Activated naive CD4-positive, alpha-beta T cell treated with anti-CD3 and anti-CD28 coated beads, Interleukin-2, amount 50 U/mL, for 24 hours (primary cell): ENCODE measurements at regions not wholly inside any gene's neighbourhood (a gene's known extent, or its start where the extent isn't known, plus 50 kb on each side); places are given as distances from the start of the nearest gene placed in this dataset.

ENCODE experiments used
- H3K27ac Mint-ChIP-seq: one replicate; pipeline ENCODE4 v1.8.0; 2021; ENCODE audit warnings: mild to moderate bottlenecking, mixed read lengths
- H3K27me3 Mint-ChIP-seq: one replicate; pipeline ENCODE4 v1.8.0; 2021; ENCODE audit warnings: mixed read lengths
- H3K36me3 Mint-ChIP-seq: one replicate; pipeline ENCODE4 v1.8.0; 2021; ENCODE audit warnings: mixed read lengths
- H3K4me1 Mint-ChIP-seq: one replicate; pipeline ENCODE4 v1.8.0; 2021; ENCODE audit warnings: mixed read lengths
- H3K4me3 Mint-ChIP-seq: one replicate; pipeline ENCODE4 v1.8.0; 2021; ENCODE audit warnings: mild to moderate bottlenecking, mixed read lengths
- H3K9me3 Mint-ChIP-seq: one replicate; pipeline ENCODE4 v1.8.0; 2021; ENCODE audit warnings: mixed read lengths

DNA sequence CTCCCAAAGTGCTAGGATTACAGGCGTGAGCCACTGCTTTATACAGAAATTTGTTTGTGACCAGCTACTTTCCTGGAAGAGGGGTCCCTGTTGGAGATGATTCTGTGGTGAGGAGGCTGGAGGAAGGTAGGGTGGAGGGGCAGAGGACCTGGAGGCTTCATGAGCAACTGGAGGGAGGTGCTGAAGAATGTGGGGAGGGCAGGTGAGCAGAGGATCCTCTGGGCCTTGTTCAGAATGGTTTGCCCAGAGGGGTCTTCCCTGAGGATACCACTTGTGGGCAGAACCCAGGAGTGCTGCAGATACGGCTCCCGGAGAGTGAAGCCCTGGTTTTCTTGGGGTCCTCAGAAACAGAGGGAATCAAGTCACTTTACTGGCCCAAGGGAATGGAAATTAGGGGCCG is 67.2 kb upstream of the WDR26 start:
- H3K36me3 Mint-ChIP-seq, result no peaks in the 10 kb centered on the region
- H3K27ac Mint-ChIP-seq, result no peak overlapping the region
- H3K4me3 Mint-ChIP-seq, result no peak overlapping the region
- H3K27me3 Mint-ChIP-seq, result no peaks in the 10 kb centered on the region
- H3K9me3 Mint-ChIP-seq, result peaks cover 2% of the 10 kb centered on the region
- peaks cover 37% of the 10 kb centered on the region for H3K4me1 Mint-ChIP-seq

- Mint-ChIP-seq H3K27ac (no peak overlapping the region), H3K9me3 (no peaks in the 10 kb centered on the region), H3K4me1 (peaks cover 29% of the 10 kb centered on the region), H3K36me3 (no peaks in the 10 kb centered on the region), H3K4me3 (no peak overlapping the region), H3K27me3 (no peaks in the 10 kb centered on the region)
Measured at GRCh38 chr1:224502459-224503160, 68.0 kb upstream of the WDR26 start.

GRCh38 chr1:224503161-224504118 is 68.8 kb upstream of the WDR26 start:
- Mint-ChIP-seq H3K27ac (no peak overlapping the region), H3K36me3 (no peaks in the 10 kb centered on the region), H3K4me3 (no peak overlapping the region), H3K27me3 (no peaks in the 10 kb centered on the region), H3K4me1 (peaks cover 21% of the 10 kb centered on the region), H3K9me3 (no peaks in the 10 kb centered on the region)

- H3K27ac Mint-ChIP-seq, result peak overlapping the region; percentile 17
- H3K9me3 Mint-ChIP-seq, result no peaks in the 10 kb centered on the region
- no peak overlapping the region for H3K4me3 Mint-ChIP-seq
- H3K4me1 Mint-ChIP-seq, result peaks cover 12% of the 10 kb centered on the region
- H3K36me3 Mint-ChIP-seq, result no peaks in the 10 kb centered on the region
- H3K27me3 Mint-ChIP-seq, result no peaks in the 10 kb centered on the region
Measured at GRCh38 chr1:224504297-224505041, 69.9 kb upstream of the WDR26 start.

- Mint-ChIP-seq H3K27ac (no peak overlapping the region), H3K4me3 (no peak overlapping the region), H3K4me1 (peaks cover 11% of the 10 kb centered on the region), H3K9me3 (no peaks in the 10 kb centered on the region), H3K27me3 (no peaks in the 10 kb centered on the region), H3K36me3 (no peaks in the 10 kb centered on the region)
Measured at GRCh38 chr1:224505454-224506093, 71.0 kb upstream of the WDR26 start.

- no peak overlapping the region for H3K4me3 Mint-ChIP-seq
- peaks cover 4% of the 10 kb centered on the region for H3K4me1 Mint-ChIP-seq
- H3K9me3 Mint-ChIP-seq, result no peaks in the 10 kb centered on the region
- no peaks in the 10 kb centered on the region for H3K36me3 Mint-ChIP-seq
- H3K27ac Mint-ChIP-seq, result no peak overlapping the region
- no peaks in the 10 kb centered on the region for H3K27me3 Mint-ChIP-seq
Measured at GRCh38 chr1:224506141-224506814, 71.7 kb upstream of the WDR26 start.

DNA sequence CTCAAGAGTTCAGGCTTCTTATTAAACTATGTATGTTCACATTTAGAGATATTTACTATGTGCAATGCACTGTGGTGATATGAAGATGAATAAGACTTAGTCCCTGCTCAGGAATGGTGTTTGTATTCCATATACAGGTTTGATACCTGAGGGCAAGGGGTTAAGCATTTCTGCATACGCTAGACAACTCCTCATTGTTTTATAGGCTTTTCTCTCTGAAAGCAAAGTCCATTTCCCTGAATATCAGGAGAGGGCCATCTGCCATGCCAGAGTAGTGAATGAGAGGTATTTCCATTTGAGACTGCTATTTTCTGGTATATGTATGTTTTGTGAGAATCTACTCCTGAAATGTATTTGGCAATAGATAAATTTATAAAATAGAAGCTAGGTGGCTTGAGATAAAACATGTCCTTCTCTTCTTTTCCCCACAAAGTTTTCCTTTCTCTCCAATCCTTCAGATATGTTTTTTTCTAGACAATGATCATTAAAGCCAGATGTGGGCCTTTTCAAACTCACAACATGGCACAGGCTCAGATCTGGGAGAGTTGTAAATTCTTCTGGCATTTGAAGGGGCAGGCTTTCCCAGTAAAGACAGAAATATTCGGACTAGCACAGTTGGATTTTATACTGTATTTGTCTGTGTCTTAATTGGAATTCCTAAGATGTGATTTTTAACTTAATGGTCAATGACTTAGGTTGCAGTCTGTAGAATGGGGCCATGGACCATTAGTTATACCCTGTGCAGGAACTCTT is 73.3 kb upstream of the WDR26 start:
- H3K27ac Mint-ChIP-seq, result no peak overlapping the region
- peaks cover 4% of the 10 kb centered on the region for H3K4me1 Mint-ChIP-seq
- H3K27me3 Mint-ChIP-seq, result no peaks in the 10 kb centered on the region
- no peaks in the 10 kb centered on the region for H3K36me3 Mint-ChIP-seq
- H3K9me3 Mint-ChIP-seq, result no peaks in the 10 kb centered on the region
- H3K4me3 Mint-ChIP-seq, result no peak overlapping the region

- H3K36me3 Mint-ChIP-seq, result no peaks in the 10 kb centered on the region
- peaks cover 7% of the 10 kb centered on the region for H3K4me1 Mint-ChIP-seq
- no peak overlapping the region for H3K27ac Mint-ChIP-seq
- no peaks in the 10 kb centered on the region for H3K27me3 Mint-ChIP-seq
- no peak overlapping the region for H3K4me3 Mint-ChIP-seq
- H3K9me3 Mint-ChIP-seq, result no peaks in the 10 kb centered on the region
Measured at GRCh38 chr1:224509907-224510306, 75.3 kb upstream of the WDR26 start.

DNA sequence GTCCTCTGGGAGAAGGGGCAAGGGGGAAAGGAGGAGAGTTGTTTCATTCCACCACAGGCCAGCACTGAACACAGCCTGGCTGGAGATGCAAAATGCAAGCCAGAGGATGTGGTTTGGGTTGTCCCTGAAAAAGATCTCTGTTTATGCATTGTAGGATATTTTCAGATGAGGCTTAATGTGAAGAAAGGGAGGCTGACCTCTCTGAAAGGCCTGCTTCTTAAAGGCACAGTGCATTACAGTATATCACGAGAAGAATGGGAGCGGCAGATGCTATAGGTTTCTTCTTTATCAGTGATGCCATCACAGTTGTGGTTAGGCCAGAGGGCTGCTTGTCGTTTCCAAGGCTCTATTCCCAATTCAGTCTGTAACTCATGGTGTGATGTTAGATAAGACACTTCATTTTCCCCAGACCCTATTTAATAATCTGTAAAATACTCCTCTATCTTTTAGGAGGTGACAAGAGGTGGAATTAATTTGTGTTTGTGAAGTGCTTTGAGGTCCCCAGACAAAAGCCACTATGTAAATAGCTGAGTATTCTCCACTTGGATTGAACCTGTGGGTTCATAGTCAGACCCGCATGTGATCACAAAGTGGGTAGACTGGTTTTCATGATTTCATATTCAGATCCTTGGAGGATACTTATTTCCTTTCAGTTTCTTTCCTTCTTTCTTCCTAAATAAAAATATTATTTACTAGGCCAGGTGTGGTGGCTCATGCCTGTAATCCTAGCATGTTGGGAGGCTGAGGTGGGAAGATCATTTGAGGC is 76.5 kb upstream of the WDR26 start:
- H3K36me3 Mint-ChIP-seq, result no peaks in the 10 kb centered on the region
- H3K4me1 Mint-ChIP-seq, result peaks cover 7% of the 10 kb centered on the region
- no peak overlapping the region for H3K27ac Mint-ChIP-seq
- no peaks in the 10 kb centered on the region for H3K27me3 Mint-ChIP-seq
- no peaks in the 10 kb centered on the region for H3K9me3 Mint-ChIP-seq
- no peak overlapping the region for H3K4me3 Mint-ChIP-seq

DNA sequence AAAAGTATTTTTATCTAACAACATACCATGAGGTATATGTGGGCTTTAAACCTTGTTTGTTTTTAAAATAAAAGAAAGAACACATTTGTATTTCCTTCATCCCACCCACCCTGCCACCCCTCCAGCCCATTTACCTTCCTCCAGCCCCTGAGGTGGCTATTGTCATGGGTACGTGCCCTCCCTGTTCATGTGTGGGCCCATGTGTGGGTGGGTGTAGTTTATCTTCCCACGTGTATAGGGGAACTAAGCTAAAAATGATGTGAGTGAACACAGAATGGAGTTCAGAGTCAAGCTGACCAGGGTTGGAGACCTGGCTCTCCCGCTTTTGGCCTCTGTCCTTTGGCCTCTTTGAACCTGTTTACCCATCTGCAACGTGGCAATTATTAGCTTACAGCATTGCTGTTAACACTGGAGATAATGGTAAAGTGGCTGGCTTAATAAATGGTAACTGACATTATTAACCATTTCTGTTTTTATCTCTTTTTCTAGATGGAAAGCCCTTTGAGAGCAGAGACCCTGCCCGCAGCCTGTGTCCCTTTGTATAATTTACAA is 78.1 kb upstream of the WDR26 start:
- Mint-ChIP-seq H3K27ac (no peak overlapping the region), H3K9me3 (no peaks in the 10 kb centered on the region), H3K4me3 (no peak overlapping the region), H3K27me3 (no peaks in the 10 kb centered on the region), H3K36me3 (no peaks in the 10 kb centered on the region), H3K4me1 (peaks cover 7% of the 10 kb centered on the region)

DNA sequence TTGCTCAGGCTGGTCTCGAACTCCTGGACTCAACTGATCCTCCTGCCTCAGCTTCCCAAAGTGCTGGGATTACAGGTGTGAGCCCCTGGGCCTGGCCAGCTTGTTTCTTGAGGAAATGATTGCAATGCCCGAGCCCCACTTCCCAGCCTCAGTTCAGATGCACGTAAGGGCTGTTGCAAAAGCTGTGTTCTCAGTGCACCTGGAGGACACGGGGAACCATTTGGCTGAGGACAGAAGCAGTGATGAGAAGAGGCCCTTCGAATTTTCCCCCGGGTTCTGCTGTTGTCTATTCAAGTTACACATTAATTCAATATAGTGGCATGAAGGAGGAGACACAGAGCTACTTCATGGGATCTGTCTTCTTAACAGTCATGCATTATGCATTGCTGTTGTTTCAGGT is 78.8 kb upstream of the WDR26 start:
- Mint-ChIP-seq H3K9me3 (no peaks in the 10 kb centered on the region), H3K4me3 (no peak overlapping the region), H3K27me3 (no peaks in the 10 kb centered on the region), H3K4me1 (peaks cover 7% of the 10 kb centered on the region), H3K36me3 (no peaks in the 10 kb centered on the region), H3K27ac (no peak overlapping the region)

GRCh38 chr1:224513787-224514209 is 79.2 kb upstream of the WDR26 start:
- Mint-ChIP-seq H3K4me1 (peaks cover 7% of the 10 kb centered on the region), H3K27ac (no peak overlapping the region), H3K4me3 (no peak overlapping the region), H3K27me3 (no peaks in the 10 kb centered on the region), H3K9me3 (no peaks in the 10 kb centered on the region), H3K36me3 (no peaks in the 10 kb centered on the region)

DNA sequence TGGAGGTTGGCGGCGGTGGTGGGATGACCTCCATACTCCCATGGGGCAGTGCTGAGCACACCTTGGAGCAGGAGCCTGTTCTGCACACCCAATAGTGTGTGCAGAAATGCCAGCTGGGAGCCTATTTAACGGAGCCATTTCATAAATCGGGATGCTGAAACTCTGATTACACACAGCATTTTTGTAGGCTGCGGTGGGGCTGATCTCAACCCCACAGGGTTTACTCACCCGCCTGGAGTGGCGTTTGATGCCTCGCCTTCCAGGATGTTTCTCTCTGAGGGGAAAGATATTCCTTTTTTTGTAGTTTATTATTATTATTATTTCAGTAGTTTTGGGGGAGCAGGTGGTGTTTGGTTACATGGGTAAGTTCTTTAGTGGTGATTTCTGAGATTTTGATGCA is 82.6 kb upstream of the WDR26 start:
- peaks cover 2% of the 10 kb centered on the region for H3K36me3 Mint-ChIP-seq
- peaks cover 7% of the 10 kb centered on the region for H3K4me1 Mint-ChIP-seq
- no peaks in the 10 kb centered on the region for H3K9me3 Mint-ChIP-seq
- H3K27ac Mint-ChIP-seq, result no peak overlapping the region
- no peaks in the 10 kb centered on the region for H3K27me3 Mint-ChIP-seq
- H3K4me3 Mint-ChIP-seq, result no peak overlapping the region
